Esophagus muscularis mucosa (tissue), 4 donors: ENCODE measurements at regions not wholly inside any gene's neighbourhood (a gene's known extent, or its start where the extent isn't known, plus 50 kb on each side); places are given as distances from the start of the nearest gene placed in this dataset.
"Not testable (repeated sequence)": the region's sequence is repeated elsewhere in the genome, so short reads cannot be mapped to it uniquely, and the experiment has no call there.

Experiments used
- EP300 ChIP-seq: sonication (generic); formaldehyde crosslinking; IDR thresholded peaks from one replicate; pipeline ENCODE4 v1.6.1; 2017; ENCODE audit warnings: antibody characterized with exemption
- POLR2A ChIP-seq: fragments of 450-650 bp; IDR thresholded peaks from one replicate; pipeline ENCODE4 v1.6.1; 2017; ENCODE audit warnings: antibody characterized with exemption, moderate library complexity, mild to moderate bottlenecking, low read depth
- POLR2AphosphoS5 ChIP-seq, 2 donors: sonication (generic); formaldehyde crosslinking; IDR thresholded peaks; one replicate each; pipeline ENCODE4 v1.6.1; 2017; ENCODE audit warnings: antibody characterized with exemption in 2 of 2
- TF ChIP-seq, protein P1 (sequence below), 3 experiments: fragments of 200-600 bp in 2 of 3; fragments of 450-650 bp in 1 of 3; sonication (generic) in 2 of 3; IDR thresholded peaks; one replicate each; pipeline ENCODE4 v1.5.1; 2017 to 2019; ENCODE audit warnings: antibody characterized with exemption in 3 of 3, mild to moderate bottlenecking in 2 of 3, moderate library complexity in 1 of 3

GRCh38 chr7:54315955-54316354, 226.2 kb upstream of the VSTM2A start:
- TF ChIP-seq POLR2A; EP300; POLR2AphosphoS5 (IDR thresholded peaks at IDR 0.05): not testable (repeated sequence)
- TF ChIP-seq, protein P1, sequence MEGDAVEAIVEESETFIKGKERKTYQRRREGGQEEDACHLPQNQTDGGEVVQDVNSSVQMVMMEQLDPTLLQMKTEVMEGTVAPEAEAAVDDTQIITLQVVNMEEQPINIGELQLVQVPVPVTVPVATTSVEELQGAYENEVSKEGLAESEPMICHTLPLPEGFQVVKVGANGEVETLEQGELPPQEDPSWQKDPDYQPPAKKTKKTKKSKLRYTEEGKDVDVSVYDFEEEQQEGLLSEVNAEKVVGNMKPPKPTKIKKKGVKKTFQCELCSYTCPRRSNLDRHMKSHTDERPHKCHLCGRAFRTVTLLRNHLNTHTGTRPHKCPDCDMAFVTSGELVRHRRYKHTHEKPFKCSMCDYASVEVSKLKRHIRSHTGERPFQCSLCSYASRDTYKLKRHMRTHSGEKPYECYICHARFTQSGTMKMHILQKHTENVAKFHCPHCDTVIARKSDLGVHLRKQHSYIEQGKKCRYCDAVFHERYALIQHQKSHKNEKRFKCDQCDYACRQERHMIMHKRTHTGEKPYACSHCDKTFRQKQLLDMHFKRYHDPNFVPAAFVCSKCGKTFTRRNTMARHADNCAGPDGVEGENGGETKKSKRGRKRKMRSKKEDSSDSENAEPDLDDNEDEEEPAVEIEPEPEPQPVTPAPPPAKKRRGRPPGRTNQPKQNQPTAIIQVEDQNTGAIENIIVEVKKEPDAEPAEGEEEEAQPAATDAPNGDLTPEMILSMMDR (IDR thresholded peaks at IDR 0.05) = not testable (repeated sequence)
